HG03565 (cell line): ENCODE measurements at regions not wholly inside any gene's neighbourhood (a gene's known extent, or its start where the extent isn't known, plus 50 kb on each side); places are given as distances from the start of the nearest gene placed in this dataset.

Experiments used
- ATAC-seq: cut with Tn5 transposase; IDR thresholded peaks from one replicate; pipeline ENCODE4 v1.9.1; 2021; ENCODE audit warnings: mild to moderate bottlenecking, moderate library complexity; ENCODE audit not compliant: unreplicated experiment

- no peak for ATAC-seq
Measured at GRCh38 chr6:26284537-26285142, 80.4 kb upstream of the BTN3A2 start.

GRCh38 chr6:26285143-26286134 lies 79.6 kb upstream of the BTN3A2 start:
- ATAC-seq, result peak; percentile 56

GRCh38 chr6:26286168-26286877 lies 78.7 kb upstream of the BTN3A2 start:
- ATAC-seq, result no peak

GRCh38 chr6:26288155-26288554 lies 76.8 kb upstream of the BTN3A2 start:
- ATAC-seq, result no peak

GRCh38 chr6:26290941-26291340 lies 74.1 kb upstream of the BTN3A2 start:
- ATAC-seq, result no peak

GRCh38 chr6:26292709-26293108 lies 72.3 kb upstream of the BTN3A2 start:
- ATAC-seq, result no peak

GRCh38 chr6:26294302-26294701 lies 70.7 kb upstream of the BTN3A2 start:
- no peak for ATAC-seq

- no peak for ATAC-seq
Measured at GRCh38 chr6:26295691-26296555, 69.1 kb upstream of the BTN3A2 start.

GRCh38 chr6:26296556-26296856 lies 68.5 kb upstream of the BTN3A2 start:
- no peak for ATAC-seq

GRCh38 chr6:26296857-26297648 lies 67.9 kb upstream of the BTN3A2 start:
- no peak for ATAC-seq

- ATAC-seq, result no peak
Measured at GRCh38 chr6:26299286-26300042, 65.5 kb upstream of the BTN3A2 start.

GRCh38 chr6:26300043-26300331 lies 65.0 kb upstream of the BTN3A2 start:
- ATAC-seq, result no peak

GRCh38 chr6:26300359-26300758 lies 64.6 kb upstream of the BTN3A2 start:
- ATAC-seq, result no peak

- ATAC-seq, result no peak
Measured at GRCh38 chr6:26300828-26301227, 64.2 kb upstream of the BTN3A2 start.

GRCh38 chr6:26301638-26302037 lies 63.4 kb upstream of the BTN3A2 start:
- no peak for ATAC-seq

- ATAC-seq, result no peak
Measured at GRCh38 chr6:26302941-26303559, 61.9 kb upstream of the BTN3A2 start.

GRCh38 chr6:26304213-26304796 lies 60.7 kb upstream of the BTN3A2 start:
- ATAC-seq, result no peak

GRCh38 chr6:26304797-26305640 lies 60.0 kb upstream of the BTN3A2 start:
- ATAC-seq, result peak; percentile 36
